Gastroesophageal sphincter (tissue), 4 donors: ENCODE measurements at regions not wholly inside any gene's neighbourhood (a gene's known extent, or its start where the extent isn't known, plus 50 kb on each side); places are given as distances from the start of the nearest gene placed in this dataset.
"Not testable (repeated sequence)": the region's sequence is repeated elsewhere in the genome, so short reads cannot be mapped to it uniquely, and the experiment has no call there.

Source experiments
- ATAC-seq: fragments of 150-250 bp; one replicate; pipeline ENCODE4 v1.9.1; 2016; ENCODE audit warnings: mild to moderate bottlenecking, moderate library complexity
- H3K27ac ChIP-seq, 4 donors: fragments of 200-600 bp; sonication (generic) in 3 of 4; 1 replicate in 3 of 4; 2 replicates in 1 of 4; pipeline ENCODE4 v1.5.1; 2016 to 2019
- H3K27me3 ChIP-seq: fragments of 200-600 bp; sonication (generic); one replicate; pipeline ENCODE4 v1.5.1; 2019
- H3K36me3 ChIP-seq, 2 donors: fragments of 200-600 bp; sonication (generic); one replicate each; pipeline ENCODE4 v1.5.1; 2019; ENCODE audit warnings: control low read depth in 1 of 2
- H3K4me1 ChIP-seq, 3 donors: fragments of 200-600 bp; sonication (generic); 1 replicate in 2 of 3; 2 replicates in 1 of 3; pipeline ENCODE4 v1.5.1; 2016 to 2019; ENCODE audit warnings: control low read depth in 2 of 3
- H3K4me3 ChIP-seq, 2 donors: fragments of 200-600 bp; sonication (generic); one replicate each; pipeline ENCODE4 v1.5.1; 2019; ENCODE audit warnings: mild to moderate bottlenecking in 1 of 2, moderate library complexity in 1 of 2
- H3K9me3 ChIP-seq, 3 donors: fragments of 200-600 bp; sonication (generic); one replicate each; pipeline ENCODE4 v1.5.1; 2017 to 2019; ENCODE audit warnings: control low read depth in 2 of 3
- CTCF ChIP-seq, 4 experiments: fragments of 200-600 bp in 2 of 4; fragments of 450-650 bp in 2 of 4; sonication (generic) in 1 of 4; IDR thresholded peaks; one replicate each; pipeline ENCODE4 v1.5.1; 2017 to 2019; ENCODE audit warnings: antibody characterized with exemption in 4 of 4, mild to moderate bottlenecking in 2 of 4, moderate library complexity in 2 of 4
- EP300 ChIP-seq: sonication (generic); formaldehyde crosslinking; IDR thresholded peaks from one replicate; pipeline ENCODE4 v1.6.1; 2017; ENCODE audit warnings: antibody characterized with exemption, mild to moderate bottlenecking
- POLR2A ChIP-seq, 2 donors: fragments of 450-650 bp; IDR thresholded peaks; one replicate each; pipeline ENCODE4 v1.6.1; 2017; ENCODE audit warnings: antibody characterized with exemption in 2 of 2, mild to moderate bottlenecking in 2 of 2, moderate library complexity in 1 of 2
- POLR2AphosphoS5 ChIP-seq: sonication (generic); formaldehyde crosslinking; IDR thresholded peaks from one replicate; pipeline ENCODE4 v1.6.1; 2017; ENCODE audit warnings: antibody characterized with exemption
- WGBS, 2 donors: methylation state at CpG; one replicate each; pipeline ENCODE4 v1.1.5; 2018; ENCODE audit warnings: low coverage in 1 of 2; 5-methylcytosine and 5-hydroxymethylcytosine counted together

- peaks cover 0 to 7% (median 0%) of the 10 kb centered on the region in 3 donors for H3K9me3 ChIP-seq
- no peaks in the 10 kb centered on the region for H3K27me3 ChIP-seq
- no peak overlapping the region for H3K4me3 ChIP-seq
- TF ChIP-seq POLR2AphosphoS5 (no peak), POLR2A (IDR thresholded peaks at IDR 0.05) (no peak), CTCF (IDR thresholded peaks at IDR 0.05) (no peak), EP300 (no peak)
- H3K36me3 ChIP-seq = no peaks in the 10 kb centered on the region
- no peak overlapping the region for H3K27ac ChIP-seq
- WGBS, 2 donors = 50 to 90% methylated on average over 1 to 2 of the region's 2 CpGs
- no peak for ATAC-seq
- no peaks in the 10 kb centered on the region for H3K4me1 ChIP-seq
Observed at GRCh38 chr14:87380054-87380453, 612.9 kb downstream of the GALC start.

GRCh38 chr14:87368751-87369150 lies 624.2 kb downstream of the GALC start:
- no peaks in the 10 kb centered on the region for H3K27me3 ChIP-seq
- no peaks in the 10 kb centered on the region for H3K4me1 ChIP-seq
- TF ChIP-seq EP300 (no peak), POLR2A (IDR thresholded peaks at IDR 0.05) (no peak), CTCF (IDR thresholded peaks at IDR 0.05) (no peak), POLR2AphosphoS5 (no peak)
- no peaks in the 10 kb centered on the region for H3K36me3 ChIP-seq
- ATAC-seq = no peak
- H3K27ac ChIP-seq = no peak overlapping the region
- 41 to 46% methylated on average over 2 of the region's 2 CpGs for WGBS, 2 donors
- H3K4me3 ChIP-seq = no peak overlapping the region
- H3K9me3 ChIP-seq = no peaks in the 10 kb centered on the region

- WGBS, 2 donors = no CpG with 5 or more reads among the region's 8 CpGs
- H3K27me3 ChIP-seq, ATAC-seq, H3K4me3 ChIP-seq, H3K4me1 ChIP-seq, H3K27ac ChIP-seq, H3K36me3 ChIP-seq: not testable (repeated sequence)
- H3K9me3 ChIP-seq = peaks cover 0 to 13% (median 0%) of the 10 kb centered on the region in 3 donors
Observed at GRCh38 chr14:87360246-87360645, 632.7 kb downstream of the GALC start.

GRCh38 chr14:87351007-87351406 lies 642.0 kb downstream of the GALC start:
- TF ChIP-seq CTCF (IDR thresholded peaks at IDR 0.05) = no peak
- no peak for TF ChIP-seq POLR2AphosphoS5
- TF ChIP-seq EP300 = no peak
- no peak for TF ChIP-seq POLR2A (IDR thresholded peaks at IDR 0.05)
- WGBS, 2 donors = 83 to 86% methylated on average over 3 to 6 of the region's 7 CpGs
- no peaks in the 10 kb centered on the region for H3K4me1 ChIP-seq
- no peaks in the 10 kb centered on the region for H3K36me3 ChIP-seq
- H3K27ac ChIP-seq = no peak overlapping the region
- H3K4me3 ChIP-seq = no peak overlapping the region
- no peak for ATAC-seq
- peaks cover 0 to 10% (median 0%) of the 10 kb centered on the region in 3 donors for H3K9me3 ChIP-seq
- H3K27me3 ChIP-seq = no peaks in the 10 kb centered on the region

GRCh38 chr14:87349921-87350320 lies 643.1 kb downstream of the GALC start:
- Histone ChIP-seq H3K36me3 (no peaks in the 10 kb centered on the region), H3K4me1 (no peaks in the 10 kb centered on the region), H3K27me3 (no peaks in the 10 kb centered on the region), H3K9me3 (peaks cover 0 to 5% (median 0%) of the 10 kb centered on the region in 3 donors), H3K4me3 (no peak overlapping the region), H3K27ac (no peak overlapping the region)
- no peak for TF ChIP-seq POLR2A (IDR thresholded peaks at IDR 0.05)
- TF ChIP-seq CTCF (IDR thresholded peaks at IDR 0.05) = no peak
- TF ChIP-seq POLR2AphosphoS5 = no peak
- TF ChIP-seq EP300 = no peak
- no peak for ATAC-seq
- WGBS, 2 donors = 90% methylated on average over 3 of the region's 3 CpGs; no CpG with 5 or more reads in 1 of the 2 donors
